Left lung (tissue), 4 donors: ENCODE measurements at regions not wholly inside any gene's neighbourhood (a gene's known extent, or its start where the extent isn't known, plus 50 kb on each side); places are given as distances from the start of the nearest gene placed in this dataset.

Experiments used
- ATAC-seq: fragments of 200-7000 bp; cut with Tn5 transposase; one replicate; pipeline ENCODE4 v1.9.1; 2020; ENCODE audit warnings: moderate library complexity
- DNase-seq, 4 donors: peaks; one replicate each; pipeline ENCODE4 v3.0.0-alpha.2; 2013 to 2020
- H3K27ac ChIP-seq, 2 donors: fragments of 200-600 bp; sonication (generic) in 1 of 2; one replicate each; pipeline versions ENCODE4 v1.5.0 to v1.8.0; 2020 to 2021
- H3K27me3 ChIP-seq, 2 donors: fragments of 200-600 bp; sonication (generic) in 1 of 2; one replicate each; pipeline versions ENCODE4 v1.5.0 to v1.8.0; 2020 to 2021
- H3K36me3 ChIP-seq, 2 donors: fragments of 200-600 bp; sonication (generic) in 1 of 2; one replicate each; pipeline versions ENCODE4 v1.5.0 to v1.8.0; 2020 to 2021
- H3K4me1 ChIP-seq, 2 donors: fragments of 200-600 bp; one replicate each; pipeline ENCODE4 v1.8.0; 2021
- H3K4me3 ChIP-seq, 2 donors: fragments of 200-600 bp; sonication (generic) in 1 of 2; one replicate each; pipeline versions ENCODE4 v1.5.0 to v1.8.0; 2020 to 2021; ENCODE audit warnings: mild to moderate bottlenecking in 1 of 2
- H3K9me3 ChIP-seq, 2 donors: fragments of 200-600 bp; sonication (generic) in 1 of 2; one replicate each; pipeline versions ENCODE4 v1.5.0 to v1.8.0; 2020 to 2021
- CTCF ChIP-seq, 2 donors: fragments of 200-600 bp; sonication (generic) in 1 of 2; IDR thresholded peaks; one replicate each; pipeline versions ENCODE4 v1.5.0 to v1.8.0; 2021; ENCODE audit warnings: antibody characterized with exemption in 2 of 2
- intact Hi-C, 2 donors: fragments of 100-400 bp; cut with DNase I; formaldehyde crosslinking; loops; one replicate each; pipeline versions ENCODE4 v1.11.2 to v1.14.2; 2022
- donor health status: DM: no; HTN: yes; CAD: no.
- donor health status: DM: no; HTN: no; CAD: no.

GRCh38 chrX:13248867-13249486 lies 70.9 kb downstream of the ATXN3L start:
- H3K4me1 ChIP-seq = no peaks in the 10 kb centered on the region
- no peak overlapping the region for H3K27ac ChIP-seq
- DNase-seq (no peak), ATAC-seq (no peak)
- TF ChIP-seq CTCF (IDR thresholded peaks at IDR 0.05) = no peak
- no peaks in the 10 kb centered on the region for H3K9me3 ChIP-seq
- no peaks in the 10 kb centered on the region for H3K36me3 ChIP-seq
- intact Hi-C loops = no loop called here
- H3K4me3 ChIP-seq = no peak overlapping the region
- H3K27me3 ChIP-seq = no peaks in the 10 kb centered on the region

GRCh38 chrX:13239272-13239671 lies 80.6 kb downstream of the ATXN3L start:
- ATAC-seq (no peak), DNase-seq (no peak)
- H3K27me3 ChIP-seq = no peaks in the 10 kb centered on the region
- intact Hi-C loops = no loop called here
- no peaks in the 10 kb centered on the region for H3K36me3 ChIP-seq
- no peak overlapping the region for H3K4me3 ChIP-seq
- H3K4me1 ChIP-seq = no peaks in the 10 kb centered on the region
- H3K9me3 ChIP-seq = no peaks in the 10 kb centered on the region
- H3K27ac ChIP-seq = no peak overlapping the region
- no peak for TF ChIP-seq CTCF (IDR thresholded peaks at IDR 0.05)

- intact Hi-C loops = no loop called here
- no peak for TF ChIP-seq CTCF (IDR thresholded peaks at IDR 0.05)
- Histone ChIP-seq H3K4me1 (no peaks in the 10 kb centered on the region), H3K36me3 (no peaks in the 10 kb centered on the region), H3K4me3 (no peak overlapping the region), H3K9me3 (no peaks in the 10 kb centered on the region), H3K27ac (no peak overlapping the region), H3K27me3 (no peaks in the 10 kb centered on the region)
- DNase-seq (no peak), ATAC-seq (no peak)
Measured at GRCh38 chrX:13235930-13236329, 83.9 kb downstream of the ATXN3L start.

- TF ChIP-seq CTCF (IDR thresholded peaks at IDR 0.05) = no peak
- intact Hi-C loops = no loop called here
- Histone ChIP-seq H3K4me1 (no peaks in the 10 kb centered on the region), H3K27ac (no peak overlapping the region), H3K27me3 (no peaks in the 10 kb centered on the region), H3K4me3 (no peak overlapping the region), H3K36me3 (no peaks in the 10 kb centered on the region), H3K9me3 (no peaks in the 10 kb centered on the region)
- no peak for ATAC-seq
- DNase-seq = no peak
Measured at GRCh38 chrX:13232484-13232883, 87.4 kb downstream of the ATXN3L start.

- ATAC-seq (no peak), DNase-seq (no peak)
- no peaks in the 10 kb centered on the region for H3K36me3 ChIP-seq
- H3K27ac ChIP-seq = no peak overlapping the region
- H3K4me1 ChIP-seq = peaks cover 0 to 3% of the 10 kb centered on the region in 2 donors
- TF ChIP-seq CTCF (IDR thresholded peaks at IDR 0.05) = no peak
- no peaks in the 10 kb centered on the region for H3K27me3 ChIP-seq
- no peaks in the 10 kb centered on the region for H3K9me3 ChIP-seq
- no peak overlapping the region for H3K4me3 ChIP-seq
- intact Hi-C loops = no loop called here
Measured at GRCh38 chrX:13226214-13226613, 93.6 kb downstream of the ATXN3L start.
